HG03442 (cell line): ENCODE measurements at regions not wholly inside any gene's neighbourhood (a gene's known extent, or its start where the extent isn't known, plus 50 kb on each side); places are given as distances from the start of the nearest gene placed in this dataset.
"Not testable (repeated sequence)": the region's sequence is repeated elsewhere in the genome, so short reads cannot be mapped to it uniquely, and the experiment has no call there.

Experiments
- ATAC-seq: cut with Tn5 transposase; IDR thresholded peaks from one replicate; pipeline ENCODE4 v1.9.1; 2021; ENCODE audit warnings: mild to moderate bottlenecking, moderate library complexity; ENCODE audit not compliant: unreplicated experiment

- no peak for ATAC-seq
These were observed 127.3 kb downstream of the SPATA31D1 start for GRCh38 chr9:82115900-82116299.

GRCh38 chr9:82116556-82116955 lies 128.0 kb downstream of the SPATA31D1 start:
- no peak for ATAC-seq

GRCh38 chr9:82117026-82117811 lies 128.6 kb downstream of the SPATA31D1 start:
- ATAC-seq: no peak

- no peak for ATAC-seq
These were observed 134.2 kb downstream of the SPATA31D1 start for GRCh38 chr9:82122731-82123130.

- no peak for ATAC-seq
These were observed 135.5 kb downstream of the SPATA31D1 start for GRCh38 chr9:82124090-82124489.

GRCh38 chr9:82126256-82126655 lies 137.7 kb downstream of the SPATA31D1 start:
- no peak for ATAC-seq

- no peak for ATAC-seq
These were observed 138.9 kb downstream of the SPATA31D1 start for GRCh38 chr9:82127465-82127864.

- peak; percentile 93 for ATAC-seq
These were observed 139.6 kb downstream of the SPATA31D1 start for GRCh38 chr9:82128011-82128696.

GRCh38 chr9:82129708-82130107 lies 141.1 kb downstream of the SPATA31D1 start:
- no peak for ATAC-seq

- no peak for ATAC-seq
These were observed 141.9 kb downstream of the SPATA31D1 start for GRCh38 chr9:82130331-82131042.

- ATAC-seq: no peak
These were observed 142.5 kb downstream of the SPATA31D1 start for GRCh38 chr9:82131072-82131471.

- ATAC-seq: no peak
These were observed 143.5 kb downstream of the SPATA31D1 start for GRCh38 chr9:82132024-82132423.

- ATAC-seq: no peak
These were observed 145.4 kb downstream of the SPATA31D1 start for GRCh38 chr9:82134010-82134409.

GRCh38 chr9:82135106-82135505 lies 146.5 kb downstream of the SPATA31D1 start:
- ATAC-seq: no peak

- not testable (repeated sequence) for ATAC-seq
These were observed 149.5 kb downstream of the SPATA31D1 start for GRCh38 chr9:82138081-82138480.

GRCh38 chr9:82140471-82140870 lies 151.9 kb downstream of the SPATA31D1 start:
- ATAC-seq: no peak

- ATAC-seq: no peak
These were observed 156.2 kb downstream of the SPATA31D1 start for GRCh38 chr9:82144803-82145202.

GRCh38 chr9:82146677-82147076 lies 158.1 kb downstream of the SPATA31D1 start:
- ATAC-seq: no peak

GRCh38 chr9:82147798-82148425 lies 159.3 kb downstream of the SPATA31D1 start:
- ATAC-seq: no peak

- no peak for ATAC-seq
These were observed 159.8 kb downstream of the SPATA31D1 start for GRCh38 chr9:82148426-82148810.

GRCh38 chr9:82148901-82149461 lies 160.4 kb downstream of the SPATA31D1 start:
- ATAC-seq: no peak
